GM12878 (cell line): ENCODE measurements at regions not wholly inside any gene's neighbourhood (a gene's known extent, or its start where the extent isn't known, plus 50 kb on each side); places are given as distances from the start of the nearest gene placed in this dataset.

Experiments
- ATAC-seq: fragments of 200-7000 bp; cut with Tn5 transposase; 3 replicates; pipeline ENCODE4 v1.9.1; 2020; ENCODE audit warnings: mild to moderate bottlenecking, moderate library complexity
- BruUV-seq: library from RNA; stranded (reverse); fragments of 400-500 nt; replicated peaks from 2 replicates; lab custom pipeline; 2021; lab: Mats Ljungman, UMichigan
- CTCF ChIA-PET: fragments of 300-600 bp; sonication (Branson Sonifier 250); formaldehyde crosslinking; extraction: SDS; loops from one replicate; lab custom pipeline; 2021; ENCODE audit warnings: inconsistent platforms; lab: Yijun Ruan, JAX
- POLR2A ChIA-PET: fragments of 350-600 bp; formaldehyde crosslinking; extraction: SDS; loops from one replicate; lab custom pipeline; 2021; ENCODE audit warnings: inconsistent platforms; lab: Charles Lee
- RAD21 ChIA-PET: fragments of 300-600 bp; sonication (Branson Sonifier 250); formaldehyde crosslinking; loops from one replicate; lab custom pipeline; 2023; ENCODE audit warnings: antibody characterized with exemption; ENCODE audit not compliant: unreplicated experiment; lab: Charles Lee
- SMC1A ChIA-PET: fragments of 300-600 bp; sonication (Branson Sonifier 250); formaldehyde crosslinking; loops from one replicate; lab custom pipeline; 2023; ENCODE audit not compliant: unreplicated experiment, uncharacterized antibody; lab: Charles Lee
- DNase-seq: peaks from one replicate; pipeline ENCODE4 v3.0.0-alpha.2; 2011; ENCODE audit warnings: low read depth, low spot score
- FAIRE-seq: peaks from 3 replicates; lab custom pipeline; 2011; peaks lifted over from hg19 to GRCh38; lab: Jason Lieb, UNC
- H2AFZ ChIP-seq: 2 replicates; pipeline ENCODE4 v1.6.0; 2011; ENCODE audit warnings: low read depth, low read length, control low read depth; ENCODE audit not compliant: control insufficient read depth
- H3K27ac ChIP-seq: 2 replicates; pipeline ENCODE4 v1.5.1; 2011; ENCODE audit warnings: control low read depth; ENCODE audit not compliant: control insufficient read depth, insufficient read depth
- H3K27me3 ChIP-seq, 2 experiments: replicated peaks in 1 of 2; 2 replicates each; pipeline versions ENCODE4 v1.6.0 to v1.6.1; 2011; ENCODE audit warnings: low read length in 1 of 2; ENCODE audit not compliant: control insufficient read depth in 2 of 2, insufficient read depth in 2 of 2
- H3K36me3 ChIP-seq, 2 experiments: 2 replicates each; pipeline ENCODE4 v1.5.1; 2011; ENCODE audit warnings: low read length in 1 of 2; ENCODE audit not compliant: control insufficient read depth in 2 of 2, insufficient read depth in 2 of 2
- H3K4me1 ChIP-seq: 2 replicates; pipeline ENCODE4 v1.6.1; 2011; ENCODE audit warnings: mild to moderate bottlenecking, low read length, moderate library complexity, mixed read lengths; ENCODE audit not compliant: control insufficient read depth, insufficient read depth
- H3K4me2 ChIP-seq: 2 replicates; pipeline ENCODE4 v1.6.0; 2011; ENCODE audit warnings: control low read depth; ENCODE audit not compliant: control insufficient read depth, insufficient read depth
- H3K4me3 ChIP-seq: fragments of 200-600 bp; sonication (generic); 2 replicates; pipeline ENCODE4 v1.5.1; 2016
- H3K79me2 ChIP-seq: 2 replicates; pipeline ENCODE4 v1.6.0; 2011; ENCODE audit warnings: low read length; ENCODE audit not compliant: control insufficient read depth, insufficient read depth
- H3K9ac ChIP-seq: 2 replicates; pipeline ENCODE4 v1.8.0; 2011; ENCODE audit warnings: low read length, control low read depth, mixed read lengths; ENCODE audit not compliant: control insufficient read depth, insufficient read depth
- H3K9me3 ChIP-seq: replicated peaks from 3 replicates; pipeline ENCODE4 v1.5.1; 2011; ENCODE audit warnings: mild to moderate bottlenecking, low read length; ENCODE audit not compliant: control insufficient read depth, insufficient read depth
- H4K20me1 ChIP-seq: 2 replicates; pipeline ENCODE4 v1.6.0; 2011; ENCODE audit not compliant: control insufficient read depth, insufficient read depth
- EGR1 ChIP-seq, 2 experiments: IDR thresholded peaks; 1 replicate in 1 of 2; 2 replicates in 1 of 2; pipeline ENCODE4 v1.6.1; 2011 to 2012; ENCODE audit warnings: low read depth in 2 of 2, low read length in 2 of 2, borderline replicate concordance in 1 of 2, mild to moderate bottlenecking in 1 of 2, moderate library complexity in 1 of 2
- KLF5 ChIP-seq: fragments of 450-650 bp; IDR thresholded peaks from 2 replicates; pipeline ENCODE4 v1.6.1; 2014; ENCODE audit warnings: mild to moderate bottlenecking; ENCODE audit not compliant: partially characterized antibody
- MTA3 ChIP-seq: IDR thresholded peaks from 2 replicates; pipeline ENCODE4 v1.6.1; 2012; ENCODE audit warnings: low read length, inconsistent platforms, borderline replicate concordance
- PRDM15 ChIP-seq: fragments of 450-650 bp; formaldehyde crosslinking; IDR thresholded peaks from 2 replicates; pipeline ENCODE4 v1.4.0; 2020; ENCODE audit warnings: mild to moderate bottlenecking, moderate library complexity
- SRF ChIP-seq, 2 experiments: IDR thresholded peaks; 2 replicates each; pipeline ENCODE4 v1.6.1; 2011; ENCODE audit warnings: low read depth in 2 of 2, low read length in 2 of 2, mild to moderate bottlenecking in 1 of 2, moderate library complexity in 1 of 2
- STAT1 ChIP-seq: fragments of 450-650 bp; conservative IDR thresholded peaks from 2 replicates; pipeline ENCODE4 v1.6.1; 2014; ENCODE audit warnings: antibody characterized with exemption, mild to moderate bottlenecking
- TCF7 ChIP-seq: IDR thresholded peaks from 2 replicates; pipeline ENCODE4 v1.6.1; 2014; ENCODE audit warnings: antibody characterized with exemption, borderline replicate concordance
- ZBED1 ChIP-seq: IDR thresholded peaks from 2 replicates; pipeline ENCODE4 v1.6.1; 2016; ENCODE audit warnings: borderline replicate concordance
- WGBS: methylation state at CpG from one replicate; pipeline ENCODE4 v1.1.6; 2016; ENCODE audit warnings: low lambda C conversion rate; ENCODE audit not compliant: insufficient replicate concordance, insufficient coverage; ENCODE audit errors: missing lambda C conversion rate; 5-methylcytosine and 5-hydroxymethylcytosine counted together
- in situ Hi-C: fragments of 300-500 bp; cut with MboI; formaldehyde crosslinking; loops from 9 replicates; pipeline ENCODE4 v1.14.3; 2018; ENCODE audit warnings: mixed read lengths
- intact Hi-C: fragments of 100-400 bp; cut with micrococcal nuclease; formaldehyde crosslinking; loops from one replicate; pipeline ENCODE4 v1.14.2; 2022; ENCODE audit not compliant: unreplicated experiment
- TF ChIP-seq, protein P1 (sequence below): IDR thresholded peaks from 2 replicates; pipeline ENCODE4 v1.6.1; 2012; ENCODE audit warnings: low read depth, low read length, improper control_type of control experiment

DNA sequence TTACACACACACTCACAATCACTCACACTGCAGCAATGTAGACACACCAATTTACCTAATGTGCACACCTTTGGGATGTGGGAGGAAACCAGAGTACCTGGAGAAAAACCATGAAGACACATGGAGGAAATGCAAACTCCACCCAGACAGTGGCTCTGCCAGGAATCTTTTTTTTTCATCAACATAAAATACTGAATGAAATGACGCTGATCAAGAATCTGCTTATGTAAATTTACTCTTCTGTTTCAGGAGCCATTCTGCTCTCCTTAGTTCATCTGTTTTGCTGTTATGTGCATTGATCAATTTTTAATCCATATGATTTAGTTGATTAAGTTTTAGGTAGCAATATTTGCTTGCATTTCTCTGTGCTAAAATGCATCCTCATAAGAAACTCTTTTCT lies 414.2 kb upstream of the CCDC54 start:
- 5% methylated on average over 1 of the region's 1 CpG for WGBS

More for the DNA sequence above, 414.2 kb upstream of the CCDC54 start:
- CTCF ChIA-PET, result no interaction called here
- H3K4me2 ChIP-seq, result no peak overlapping the region
- RAD21 ChIA-PET, result no interaction called here
- no TSS peak for BruUV-seq
- POLR2A ChIA-PET, result no interaction called here
- no peaks in the 10 kb centered on the region for H3K4me1 ChIP-seq
- TF ChIP-seq STAT1, result no peak
- no peak for TF ChIP-seq SRF (IDR thresholded peaks at IDR 0.05; ENCODE audit: low read depth in 2 of 2, low read length in 2 of 2)
- TF ChIP-seq EGR1 (IDR thresholded peaks at IDR 0.05; ENCODE audit: borderline replicate concordance in 1 of 2, low read depth in 2 of 2, low read length in 2 of 2), result no peak
- no peak for TF ChIP-seq TCF7
- no peak for TF ChIP-seq ZBED1
- TF ChIP-seq KLF5, result no peak
- TF ChIP-seq, protein P1, sequence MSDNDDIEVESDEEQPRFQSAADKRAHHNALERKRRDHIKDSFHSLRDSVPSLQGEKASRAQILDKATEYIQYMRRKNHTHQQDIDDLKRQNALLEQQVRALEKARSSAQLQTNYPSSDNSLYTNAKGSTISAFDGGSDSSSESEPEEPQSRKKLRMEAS, result no peak
- no peak for TF ChIP-seq MTA3
- no peak for TF ChIP-seq PRDM15 (CRISPR knock-in tag)
- TF ChIP-seq, all 136 proteins: peak for 0
- Histone ChIP-seq H3K36me3 (no peaks in the 10 kb centered on the region), H3K9me3 (no peaks in the 10 kb centered on the region), H2AFZ (no peak overlapping the region), H3K79me2 (no peaks in the 10 kb centered on the region), H3K9ac (no peak overlapping the region), H3K27ac (no peak overlapping the region), H4K20me1 (no peaks in the 10 kb centered on the region), H3K4me3 (no peak overlapping the region), H3K27me3 (no peaks in the 10 kb centered on the region)
- SMC1A ChIA-PET, result no interaction called here
- in situ Hi-C loops (no loop called here), intact Hi-C loops (no loop called here)
- DNase-seq (no peak), FAIRE-seq (no peak), ATAC-seq (no peak)
